ENCODE measurements at regions not wholly inside any gene's neighbourhood (a gene's known extent, or its start where the extent isn't known, plus 50 kb on each side); places are given as distances from the start of the nearest gene placed in this dataset.
"Not testable (repeated sequence)": the region's sequence is repeated elsewhere in the genome, so short reads cannot be mapped to it uniquely, and the experiment has no call there.

DNA sequence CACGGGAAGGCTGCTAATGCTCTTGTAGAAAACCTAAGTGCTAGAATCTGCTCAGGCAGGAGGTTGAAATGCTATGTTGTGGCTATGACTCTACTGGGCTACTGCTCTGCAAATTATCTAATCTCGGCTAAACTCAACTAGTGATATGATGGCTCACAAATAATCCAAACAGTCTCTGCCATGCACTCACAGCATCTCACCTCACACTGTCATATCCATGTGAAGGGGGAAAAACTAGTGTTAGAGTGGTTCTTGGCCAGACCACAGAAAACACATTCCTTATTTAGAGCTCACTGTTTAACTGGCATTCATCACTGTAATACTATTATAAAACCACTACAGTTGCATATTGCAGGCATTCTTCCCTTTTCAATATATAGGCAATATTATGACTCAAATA, 81.8 kb upstream of the DST start:
- no peak for DNase-seq (ENCODE audit: extremely low read depth in 1 of 2, low read depth in 1 of 2)

DNA sequence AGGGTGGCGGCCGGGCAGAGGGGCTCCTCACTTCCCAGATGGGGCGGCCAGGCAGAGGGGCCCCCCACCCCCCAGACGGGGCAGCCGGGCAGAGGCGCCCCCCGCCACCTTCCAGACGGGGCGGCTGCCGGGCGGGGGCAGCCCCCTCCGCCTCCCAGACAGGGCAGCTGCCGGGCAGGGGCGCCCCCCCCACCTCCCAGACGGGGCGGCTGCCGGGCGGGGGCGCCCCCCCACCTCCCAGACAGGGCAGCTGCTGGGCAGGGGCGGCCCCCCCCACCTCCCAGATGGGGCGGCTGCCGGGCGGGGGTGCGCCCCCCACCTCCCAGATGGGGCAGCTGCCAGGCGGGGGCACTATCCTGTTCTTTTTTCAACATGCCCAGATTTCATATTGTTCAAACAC, 78.2 kb upstream of the DST start:
- DNase-seq (ENCODE audit: extremely low read depth in 1 of 2, low read depth in 1 of 2): no peak

DNA sequence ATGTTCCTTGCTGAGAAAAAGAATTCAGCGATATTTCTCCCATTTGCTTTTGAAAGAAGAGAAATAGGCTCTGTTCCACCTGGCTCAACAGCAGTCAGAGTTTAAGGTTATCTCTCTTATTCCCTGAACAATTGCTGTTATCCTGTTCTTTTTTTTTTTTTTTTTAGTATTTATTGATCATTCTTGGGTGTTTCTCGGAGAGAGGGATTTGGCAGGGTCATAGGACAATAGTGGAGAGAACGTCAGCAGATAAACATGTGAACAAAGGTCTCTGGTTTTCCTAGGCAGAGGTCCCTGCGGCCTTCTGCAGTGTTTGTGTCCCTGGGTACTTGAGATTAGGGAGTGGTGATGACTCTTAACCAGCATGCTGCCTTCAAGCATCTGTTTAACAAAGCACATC, 77.5 kb upstream of the DST start:
- DNase-seq (ENCODE audit: extremely low read depth in 1 of 2, low read depth in 1 of 2): not testable (repeated sequence)

DNA sequence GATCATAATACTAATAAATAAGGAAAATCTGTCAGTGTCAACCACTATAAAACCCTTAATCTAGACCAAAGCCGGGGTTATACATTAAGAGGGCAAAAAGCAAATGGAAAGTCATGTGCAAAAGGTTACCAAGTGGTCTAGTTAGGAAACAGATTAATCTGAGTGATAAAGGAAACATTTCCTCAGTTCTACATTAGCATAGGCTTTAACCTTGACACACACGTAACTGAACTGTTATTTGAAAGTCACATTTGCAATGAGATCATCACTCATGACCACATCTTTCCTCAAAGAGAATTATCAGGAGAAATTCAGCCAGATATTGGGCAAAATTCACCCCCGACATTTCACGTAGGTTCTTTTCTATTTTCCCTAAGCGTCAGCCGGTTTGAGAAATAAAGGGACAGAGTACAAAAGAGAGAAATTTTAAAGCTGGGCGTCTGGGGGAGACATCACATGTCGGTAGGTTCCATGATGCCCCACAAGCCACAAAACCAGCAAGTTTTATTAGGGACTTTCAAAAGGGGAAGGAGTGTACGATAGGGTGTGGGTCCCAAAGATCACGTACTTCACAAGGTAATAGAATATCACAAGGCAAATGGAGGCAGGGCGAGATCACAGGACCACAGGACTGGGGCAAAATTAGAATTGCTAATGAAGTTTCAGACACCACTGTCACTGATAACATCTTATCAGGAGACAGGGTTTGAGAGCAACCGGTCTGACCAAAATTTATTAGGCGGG, 76.8 kb upstream of the DST start:
- not testable (repeated sequence) for DNase-seq (ENCODE audit: extremely low read depth in 1 of 2, low read depth in 1 of 2)

DNA sequence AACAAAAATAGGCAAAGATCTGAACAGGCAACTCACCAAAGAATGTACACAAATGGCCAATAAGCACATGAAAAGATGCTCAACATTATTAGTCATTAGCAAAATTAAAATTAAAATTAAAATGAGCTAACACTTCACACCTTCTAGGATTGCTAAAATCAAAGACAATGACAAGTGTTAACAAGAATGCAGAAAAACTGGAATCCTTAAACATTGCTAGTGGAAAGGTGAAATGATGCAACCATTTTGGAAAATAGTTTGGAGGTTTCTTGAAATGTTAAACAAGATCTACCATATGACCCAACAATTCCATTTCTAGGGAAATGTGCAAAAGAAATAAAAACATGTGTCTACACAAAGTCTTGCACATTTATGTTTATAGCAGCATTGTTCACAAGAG, 75.5 kb upstream of the DST start:
- no peak for DNase-seq (ENCODE audit: extremely low read depth in 1 of 2, low read depth in 1 of 2)

DNA sequence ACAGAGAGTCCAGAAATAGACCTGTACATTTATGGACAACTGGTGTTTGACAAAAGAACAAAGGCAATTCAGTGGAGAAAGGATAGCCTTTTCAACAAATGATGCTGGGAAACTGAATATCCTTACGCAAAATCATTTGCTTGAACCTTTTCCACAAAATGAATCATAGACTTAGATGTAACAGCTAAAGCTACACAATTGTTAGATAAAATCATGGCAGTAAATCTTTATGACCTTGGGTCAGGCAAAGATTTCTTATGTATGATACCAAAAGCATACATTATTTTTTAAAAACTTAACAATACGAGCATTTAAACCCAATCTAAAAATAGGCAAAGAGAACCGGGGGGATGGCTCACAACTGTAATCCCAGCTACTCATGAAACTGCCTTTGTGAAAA, 73.5 kb upstream of the DST start:
- no peak for DNase-seq (ENCODE audit: extremely low read depth in 1 of 2, low read depth in 1 of 2)

DNA sequence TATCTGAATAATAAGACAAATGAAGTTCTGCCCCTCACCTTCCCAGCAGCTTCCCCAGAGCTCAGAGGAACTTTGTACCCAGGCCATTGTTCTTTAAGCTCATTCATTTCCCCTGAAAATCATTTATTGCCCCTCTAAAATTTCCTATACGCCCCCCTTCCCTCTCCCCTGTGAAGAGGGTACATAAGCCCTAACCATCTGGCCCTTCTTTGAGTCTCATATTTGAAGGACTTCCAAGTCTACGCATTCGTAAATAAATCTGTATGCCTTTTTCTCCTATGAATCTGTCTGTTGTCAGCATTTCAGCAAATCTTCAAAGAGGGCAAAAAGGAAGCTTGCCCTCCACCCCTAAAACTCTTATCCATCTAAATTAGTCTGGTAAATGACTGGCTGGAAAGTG, 73.1 kb upstream of the DST start:
- DNase-seq (ENCODE audit: extremely low read depth in 1 of 2, low read depth in 1 of 2): no peak

DNA sequence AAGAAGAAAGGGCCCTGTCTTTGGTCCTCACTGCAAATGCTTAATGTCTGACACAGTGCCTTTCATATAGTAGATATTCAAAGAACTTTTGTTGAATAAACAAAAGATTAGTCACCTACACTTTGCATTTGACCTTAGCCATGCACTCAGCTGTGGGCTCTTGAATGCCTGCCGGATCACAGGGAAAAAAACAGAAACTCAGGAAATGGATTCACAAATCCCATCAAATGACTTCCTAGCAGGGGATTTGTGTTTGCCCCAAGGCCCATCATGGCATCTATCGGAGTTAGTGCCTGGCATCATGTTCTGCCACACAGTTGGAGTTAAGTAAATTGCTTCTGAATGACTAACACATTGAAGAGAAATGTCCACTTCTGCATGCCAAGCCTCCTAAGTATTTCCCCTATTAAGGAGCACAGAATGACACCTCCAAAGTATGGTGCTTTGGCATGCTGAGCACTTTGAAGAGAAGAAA, 72.3 kb upstream of the DST start:
- no peak for DNase-seq (ENCODE audit: extremely low read depth in 1 of 2, low read depth in 1 of 2)

DNA sequence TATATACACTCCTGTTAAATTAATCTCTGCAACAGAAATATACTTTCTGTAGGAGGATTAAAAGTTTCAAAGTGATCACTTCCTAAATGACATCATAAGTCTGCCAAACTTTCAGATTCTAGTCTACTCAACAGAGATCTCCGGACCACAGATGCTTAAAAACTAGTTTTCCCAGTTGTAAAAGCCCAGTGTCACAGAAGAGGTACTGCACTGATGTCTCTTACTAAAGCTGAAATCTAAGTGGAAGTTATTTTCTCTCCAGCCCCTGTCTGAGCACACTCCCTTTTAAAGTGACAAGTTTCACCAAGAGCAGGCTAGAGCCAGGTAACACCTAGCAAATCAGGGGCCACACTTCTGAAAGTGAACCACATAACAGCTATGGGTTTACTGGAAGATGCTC, 71.6 kb upstream of the DST start:
- DNase-seq (ENCODE audit: extremely low read depth in 1 of 2, low read depth in 1 of 2): no peak

DNA sequence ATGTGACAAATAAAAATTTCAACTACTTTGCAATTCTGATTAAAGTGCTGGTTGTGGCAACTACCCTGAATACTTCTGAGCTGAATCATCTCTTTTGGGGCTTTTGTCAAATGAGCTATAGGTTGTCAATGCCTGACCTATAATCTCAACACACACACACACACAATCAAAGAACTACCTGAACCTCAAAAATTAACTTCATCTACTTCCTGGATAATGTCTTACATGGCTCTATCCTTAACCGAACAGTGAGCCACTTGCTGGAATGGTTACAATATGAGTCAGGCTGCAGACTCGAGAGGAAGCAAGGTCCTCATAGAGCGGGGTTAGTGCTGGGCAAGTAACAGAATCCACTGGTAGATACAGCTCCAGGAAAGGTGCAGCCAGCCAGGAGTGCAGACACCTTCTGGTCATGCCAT, 70.6 kb upstream of the DST start:
- no peak for DNase-seq (ENCODE audit: extremely low read depth in 1 of 2, low read depth in 1 of 2)

DNA sequence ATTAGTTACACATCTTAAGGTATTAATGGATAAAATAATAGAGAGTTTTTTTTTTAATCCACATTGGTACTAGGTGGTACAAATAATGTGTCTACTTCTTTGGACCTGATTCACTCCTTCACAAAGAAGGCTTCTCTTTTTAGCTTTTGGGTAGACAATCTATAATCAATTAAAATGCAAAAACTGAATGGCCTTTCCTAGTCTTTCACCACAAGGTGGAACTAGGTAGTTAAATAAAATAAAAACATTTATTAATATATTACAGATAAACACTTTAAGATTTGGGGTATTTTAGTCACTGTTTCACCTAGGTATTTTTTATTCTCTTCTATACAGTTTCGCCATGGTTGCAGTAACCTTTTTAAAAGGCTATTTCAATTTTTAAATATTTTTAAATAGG, 68.3 kb upstream of the DST start:
- DNase-seq (ENCODE audit: extremely low read depth in 1 of 2, low read depth in 1 of 2): no peak

DNA sequence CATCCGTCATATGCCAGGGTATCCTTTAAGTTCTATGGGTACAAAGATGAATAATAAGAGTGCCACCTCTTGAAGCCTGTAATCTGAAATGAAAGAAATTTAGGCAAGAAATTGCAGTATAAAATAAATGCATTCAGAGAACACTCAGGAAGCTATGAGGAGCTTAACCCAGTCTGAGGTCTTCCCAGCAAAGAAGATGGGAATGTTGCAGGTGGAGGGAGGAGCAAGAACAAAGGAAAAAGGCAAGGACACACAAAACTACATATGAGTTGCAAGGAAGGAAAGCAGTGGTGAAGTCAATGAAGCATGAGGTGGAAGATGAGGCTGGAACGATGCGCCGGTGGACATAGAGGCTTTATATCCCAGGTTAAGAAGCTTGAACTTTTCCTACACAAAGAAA, 67.0 kb upstream of the DST start:
- no peak for DNase-seq (ENCODE audit: extremely low read depth in 1 of 2, low read depth in 1 of 2)

DNA sequence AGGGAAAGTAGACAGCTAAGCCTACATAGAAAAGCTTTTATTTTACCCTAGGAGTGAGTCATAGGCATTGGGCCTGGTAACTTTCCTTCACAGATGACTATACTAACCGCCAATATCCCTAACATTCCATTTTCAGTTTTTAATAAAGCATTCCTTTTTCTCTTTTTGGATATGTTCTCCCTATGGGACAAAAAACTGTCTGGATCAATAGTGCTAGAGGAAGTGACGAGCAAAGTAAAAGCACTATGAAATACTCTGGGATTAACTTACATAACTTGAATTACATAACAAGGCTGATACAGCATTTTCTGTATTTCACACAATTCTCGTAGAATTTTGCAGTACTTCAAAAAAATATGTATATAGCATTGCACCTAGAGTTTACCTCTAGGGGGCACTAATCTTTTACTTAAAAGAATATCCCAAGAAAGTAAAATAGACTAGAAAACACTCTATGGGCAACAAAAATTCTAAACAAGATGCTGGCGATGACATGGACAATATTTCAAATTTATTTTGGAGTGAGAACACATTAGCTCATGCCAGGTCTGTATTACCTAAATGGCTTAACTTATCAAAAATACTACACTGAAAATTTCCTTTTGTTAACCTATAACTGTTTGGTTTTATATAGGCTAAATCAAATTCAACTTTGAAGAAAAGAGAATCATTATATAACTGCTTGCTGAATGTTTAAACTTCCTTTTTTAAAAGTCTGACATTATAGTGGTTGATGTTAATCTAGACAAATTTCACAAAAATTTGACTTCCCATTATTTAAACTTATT, 66.3 kb upstream of the DST start:
- DNase-seq (ENCODE audit: extremely low read depth in 1 of 2, low read depth in 1 of 2): no peak

DNA sequence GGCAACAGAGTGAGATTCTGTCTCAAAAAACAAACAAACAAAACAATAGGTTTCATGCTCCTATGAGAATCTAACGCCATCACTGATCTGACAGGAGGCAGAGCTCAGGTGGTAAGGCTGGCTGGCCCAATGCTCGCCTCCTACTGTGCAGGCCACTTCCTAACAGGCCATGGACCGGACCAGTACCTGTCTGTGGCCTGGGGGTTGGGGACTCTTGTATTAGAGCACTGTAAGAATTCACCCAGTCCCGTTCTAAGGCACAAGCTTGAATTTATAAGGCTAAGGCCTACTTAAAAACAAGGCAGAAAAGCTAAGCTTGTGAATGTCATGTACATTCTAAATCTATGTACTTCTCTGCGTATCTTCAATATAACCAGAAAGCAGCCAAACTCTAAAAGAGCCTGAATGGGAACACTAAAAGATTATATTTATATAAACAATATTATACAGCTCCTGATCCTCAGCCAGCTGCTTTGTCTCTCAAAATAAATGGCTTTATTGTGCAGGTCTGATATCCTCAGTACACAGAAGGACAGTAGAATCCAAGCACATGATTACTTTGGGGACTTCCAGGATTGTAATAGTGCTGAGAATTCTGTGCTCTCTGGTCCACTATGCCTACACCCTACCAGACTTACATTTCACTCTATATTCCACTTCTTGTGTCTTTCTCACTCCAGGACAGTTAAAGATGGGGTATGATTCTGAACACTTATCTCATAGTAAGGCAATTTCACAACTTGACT, 64.5 kb upstream of the DST start:
- DNase-seq (ENCODE audit: extremely low read depth in 1 of 2, low read depth in 1 of 2): no peak

DNA sequence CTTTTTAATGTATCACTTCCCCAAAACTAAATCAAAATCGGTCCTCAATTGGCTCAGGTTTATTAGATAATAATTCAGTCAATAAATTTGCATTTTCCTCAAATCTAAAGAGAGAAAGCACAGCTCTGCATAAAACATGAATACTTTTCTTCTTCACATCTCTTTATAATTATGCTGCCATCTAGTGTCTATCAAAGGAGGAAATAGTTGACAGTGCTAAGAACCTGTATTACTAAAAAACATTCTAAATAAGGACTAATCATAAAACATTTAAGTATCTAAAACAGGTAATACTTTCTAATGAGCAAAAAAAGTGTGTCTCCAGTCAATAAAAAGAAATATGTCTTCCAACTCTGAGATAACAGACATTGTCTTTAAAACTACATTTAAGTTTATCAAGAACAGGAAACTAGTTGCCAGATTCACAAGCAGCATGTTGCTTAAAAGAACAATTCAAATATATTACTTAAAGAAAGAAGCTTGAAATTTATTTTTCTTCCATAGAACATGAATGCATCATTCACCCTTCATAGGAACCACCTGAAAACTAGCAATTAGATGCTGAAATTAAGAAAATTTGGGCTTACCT, 56.5 kb upstream of the DST start:
- DNase-seq (ENCODE audit: extremely low read depth in 1 of 2, low read depth in 1 of 2): no peak

DNA sequence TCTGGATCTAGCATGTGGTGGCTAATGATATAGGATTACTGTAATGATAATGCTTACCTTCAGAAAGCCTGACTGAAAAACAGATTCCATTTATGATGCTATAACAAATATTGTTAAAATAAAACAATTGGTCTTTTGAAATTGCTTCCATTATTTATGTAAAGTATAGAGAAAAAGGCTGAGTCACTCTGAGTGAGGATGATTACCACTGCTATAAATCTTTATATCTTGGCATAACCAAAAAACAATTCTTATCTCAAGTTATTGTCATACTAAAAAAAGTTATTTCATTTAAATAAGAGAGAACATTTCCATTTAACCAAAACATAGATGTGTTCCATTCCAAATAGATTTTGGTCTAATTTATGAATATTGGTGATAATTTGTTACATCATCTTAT, 53.0 kb upstream of the DST start:
- no peak for DNase-seq (ENCODE audit: extremely low read depth in 1 of 2, low read depth in 1 of 2)

DNA sequence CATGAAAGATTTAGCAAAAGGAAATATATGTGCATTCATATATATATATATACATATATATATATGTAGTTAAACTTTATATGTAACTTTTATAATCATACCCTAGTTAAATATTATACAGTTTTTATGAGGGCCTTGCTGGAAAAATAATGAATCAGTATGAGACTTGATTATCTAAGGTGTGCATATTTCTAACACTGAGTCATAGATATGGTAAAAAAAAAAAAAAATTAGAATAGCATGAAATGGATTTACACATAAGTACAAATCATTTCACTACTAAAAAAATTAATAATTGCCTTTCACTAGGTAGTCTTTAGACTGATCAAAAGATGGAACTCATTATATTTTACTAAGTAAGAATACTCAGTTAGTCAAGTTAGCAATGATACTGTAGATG, 51.3 kb upstream of the DST start:
- no peak for DNase-seq (ENCODE audit: extremely low read depth in 1 of 2, low read depth in 1 of 2)

DNA sequence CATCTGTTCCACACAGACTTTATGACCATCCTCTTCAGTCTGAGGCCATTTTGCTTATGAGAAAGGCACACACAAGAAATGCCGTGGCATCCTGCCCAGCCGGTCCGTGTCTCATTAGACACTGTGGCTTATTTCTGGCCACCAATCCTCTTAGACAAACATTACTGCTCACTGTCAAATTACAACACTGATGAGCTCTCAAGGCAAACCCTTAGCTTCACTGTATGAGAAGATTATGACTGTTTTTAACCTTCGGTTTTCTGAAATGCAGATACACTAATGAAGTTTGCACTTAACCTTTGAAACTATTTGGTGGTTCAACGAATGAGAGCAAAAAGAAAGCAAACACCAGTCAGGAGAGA, 50.5 kb upstream of the DST start:
- DNase-seq (ENCODE audit: extremely low read depth in 1 of 2, low read depth in 1 of 2): no peak

DNA sequence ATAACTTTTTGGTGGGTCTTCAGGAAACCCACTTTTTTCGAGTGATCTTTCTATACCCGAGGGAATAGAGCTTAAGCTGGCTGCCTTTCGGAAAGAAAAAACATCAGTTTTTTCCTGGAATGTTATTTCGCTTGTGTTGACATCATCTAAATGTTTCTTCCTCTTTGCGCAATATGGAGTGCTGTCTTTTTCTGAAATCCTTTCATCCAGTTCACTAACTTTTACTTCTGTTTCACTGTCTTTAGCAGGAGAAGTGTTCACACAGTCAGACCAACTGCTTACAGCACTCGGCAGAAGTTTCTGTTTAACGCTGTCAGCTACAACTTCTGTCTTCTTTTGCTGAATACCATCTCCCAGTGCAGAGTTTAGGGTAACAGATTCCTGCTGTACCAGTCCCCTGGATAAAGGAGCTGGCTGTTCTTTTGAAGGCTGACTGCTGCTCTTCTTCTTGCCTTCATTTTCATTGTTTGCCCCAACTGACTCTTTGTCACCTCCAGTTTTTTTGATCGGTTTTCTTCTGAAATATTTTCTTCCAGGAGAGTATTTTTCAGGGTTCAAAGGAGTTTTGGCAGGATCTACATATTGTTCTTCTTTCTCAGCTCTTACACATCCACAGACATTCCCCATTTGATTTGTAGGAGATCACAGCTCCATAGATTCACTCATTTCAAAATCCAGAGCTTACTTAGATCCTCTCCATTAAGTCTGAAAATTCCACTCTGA, 50.0 kb upstream of the DST start:
- no peak for DNase-seq (ENCODE audit: extremely low read depth in 1 of 2, low read depth in 1 of 2)

Data from activated CD8-positive, alpha-beta memory T cell treated with anti-CD3 and anti-CD28 coated beads for 1 hour (primary cell).